Esophagus squamous epithelium (tissue), 4 donors: ENCODE measurements at regions not wholly inside any gene's neighbourhood (a gene's known extent, or its start where the extent isn't known, plus 50 kb on each side); places are given as distances from the start of the nearest gene placed in this dataset.

Experiments
- CTCF ChIP-seq, 6 experiments: fragments of 450-650 bp in 4 of 6; fragments of 200-600 bp in 2 of 6; sonication (generic) in 2 of 6; IDR thresholded peaks; one replicate each; pipeline ENCODE4 v1.5.1; 2016 to 2019; ENCODE audit warnings: antibody characterized with exemption in 6 of 6, mild to moderate bottlenecking in 4 of 6, moderate library complexity in 4 of 6
- POLR2A ChIP-seq, 4 donors: fragments of 450-650 bp; IDR thresholded peaks; one replicate each; pipeline ENCODE4 v1.6.1; 2017; ENCODE audit warnings: antibody characterized with exemption in 4 of 4, mild to moderate bottlenecking in 4 of 4, moderate library complexity in 3 of 4

- TF ChIP-seq POLR2A (IDR thresholded peaks at IDR 0.05) (no peak), CTCF (IDR thresholded peaks at IDR 0.05) (no peak)
Measured at GRCh38 chr1:71224741-71225377, 144.0 kb upstream of the ZRANB2 start.
